GM04504 (cell line): ENCODE measurements at regions not wholly inside any gene's neighbourhood (a gene's known extent, or its start where the extent isn't known, plus 50 kb on each side); places are given as distances from the start of the nearest gene placed in this dataset.
"Not testable (repeated sequence)": the region's sequence is repeated elsewhere in the genome, so short reads cannot be mapped to it uniquely, and the experiment has no call there.

Source experiments
- DNase-seq: peaks from one replicate; pipeline ENCODE4 v3.0.0-alpha.2; 2012; ENCODE audit warnings: low read depth

DNA sequence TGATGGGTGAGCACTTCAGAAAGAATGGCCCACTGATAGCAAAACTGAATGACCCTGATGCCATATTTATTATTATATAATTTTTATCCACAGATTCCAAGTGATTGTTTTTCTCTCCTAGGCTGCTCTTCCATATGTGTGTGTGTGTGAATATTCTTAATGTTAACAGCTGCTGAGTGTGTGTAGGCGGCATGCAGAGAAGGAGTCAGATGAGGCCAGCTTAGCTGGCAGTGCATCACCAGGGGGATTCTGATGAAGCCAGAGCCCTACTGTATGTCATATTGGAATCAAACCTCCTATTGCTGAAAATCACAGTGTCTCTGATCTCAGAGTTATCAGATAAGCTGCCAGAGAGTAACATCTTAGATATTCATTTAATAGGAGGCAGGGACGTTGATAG lies 177.1 kb downstream of the DMAC1 start:
- no peak for DNase-seq

GRCh38 chr9:7615344-7615743 lies 184.2 kb downstream of the DMAC1 start:
- DNase-seq = no peak

DNA sequence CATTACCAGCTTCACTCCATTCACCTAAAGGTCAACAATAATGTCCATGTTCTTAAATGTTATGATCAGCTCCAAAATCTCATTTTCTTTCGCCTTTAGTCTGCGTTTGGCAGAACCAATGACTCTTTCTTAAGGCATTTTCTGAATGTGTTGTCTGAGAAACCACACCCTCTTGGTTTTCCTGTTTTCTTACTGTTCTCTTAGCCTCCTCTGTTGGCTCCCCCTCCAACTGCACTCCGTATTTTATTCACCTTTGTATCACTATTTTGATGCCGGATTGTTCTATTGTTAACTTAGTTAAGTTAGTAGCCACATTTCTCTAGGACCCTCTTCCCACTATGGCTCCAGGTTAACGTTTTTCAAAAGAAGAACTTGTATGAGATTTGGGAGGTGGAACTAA lies 185.6 kb downstream of the DMAC1 start:
- no peak for DNase-seq

- DNase-seq = no peak
Observed at GRCh38 chr9:7608261-7608660, 191.3 kb downstream of the DMAC1 start.

- no peak for DNase-seq
Observed at GRCh38 chr9:7607421-7607820, 192.2 kb downstream of the DMAC1 start.

- DNase-seq = no peak
Observed at GRCh38 chr9:7606591-7606990, 193.0 kb downstream of the DMAC1 start.

DNA sequence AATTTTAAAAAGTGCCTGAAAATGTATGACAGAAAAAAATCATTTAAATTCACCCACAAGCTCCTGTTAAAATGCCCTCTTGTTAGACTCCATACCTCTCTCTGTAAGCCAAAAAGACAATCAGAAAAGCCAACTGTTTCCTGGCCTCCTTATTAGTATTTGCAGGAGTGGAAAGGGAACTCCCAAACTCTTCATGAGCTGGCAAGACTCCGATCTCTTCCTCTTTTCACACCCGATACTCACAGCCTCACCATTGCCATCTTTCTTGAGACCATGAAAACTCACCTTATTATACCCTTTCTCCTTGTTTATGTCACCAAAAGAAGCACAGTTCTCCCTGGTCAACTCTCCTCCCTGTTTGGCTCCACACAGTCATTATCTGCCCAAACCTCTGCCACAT lies 197.8 kb downstream of the DMAC1 start:
- no peak for DNase-seq

GRCh38 chr9:7597716-7598115 lies 201.9 kb downstream of the DMAC1 start:
- no peak for DNase-seq

- no peak for DNase-seq
Observed at GRCh38 chr9:7592321-7593316, 207.0 kb downstream of the DMAC1 start.

DNA sequence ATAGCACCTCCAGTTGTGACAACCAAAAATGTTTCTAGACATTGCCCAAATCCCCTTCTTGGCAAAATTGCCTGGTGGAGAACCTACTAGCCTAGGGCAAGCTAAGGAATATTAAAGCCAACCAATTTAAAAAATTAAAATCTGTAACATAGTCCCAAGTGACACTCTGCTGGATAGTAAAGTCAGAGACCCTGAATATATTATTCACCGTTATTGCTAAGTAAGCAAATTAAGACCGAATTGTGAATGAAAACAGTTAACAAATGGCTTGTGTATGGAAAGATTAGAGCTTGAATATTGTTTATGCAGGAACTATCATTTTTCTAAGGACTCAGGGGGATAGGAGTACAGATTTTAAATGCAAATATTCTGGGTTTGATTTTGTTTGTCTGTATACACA lies 208.1 kb downstream of the DMAC1 start:
- DNase-seq = no peak

DNA sequence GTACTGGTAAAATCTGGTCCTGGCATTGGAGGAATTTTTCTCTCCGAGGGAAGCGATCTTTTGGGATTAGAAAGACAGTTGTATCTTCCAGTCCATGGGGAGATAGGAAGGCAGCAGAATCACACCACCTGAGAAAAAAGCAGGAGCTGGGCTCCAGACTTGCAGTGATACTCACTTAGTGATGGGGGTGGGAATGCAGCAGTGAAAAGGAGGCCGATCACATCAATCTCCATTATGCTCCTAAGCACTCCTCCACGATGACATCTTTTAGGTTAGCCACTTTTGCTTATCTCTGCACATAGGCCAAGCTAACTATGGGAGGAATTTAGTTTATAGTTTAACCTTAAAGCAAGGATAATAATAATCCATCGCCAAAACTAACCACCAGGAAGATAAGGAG lies 219.0 kb downstream of the DMAC1 start:
- no peak for DNase-seq

- DNase-seq = no peak
Observed at GRCh38 chr9:7579351-7579750, 220.2 kb downstream of the DMAC1 start.

DNA sequence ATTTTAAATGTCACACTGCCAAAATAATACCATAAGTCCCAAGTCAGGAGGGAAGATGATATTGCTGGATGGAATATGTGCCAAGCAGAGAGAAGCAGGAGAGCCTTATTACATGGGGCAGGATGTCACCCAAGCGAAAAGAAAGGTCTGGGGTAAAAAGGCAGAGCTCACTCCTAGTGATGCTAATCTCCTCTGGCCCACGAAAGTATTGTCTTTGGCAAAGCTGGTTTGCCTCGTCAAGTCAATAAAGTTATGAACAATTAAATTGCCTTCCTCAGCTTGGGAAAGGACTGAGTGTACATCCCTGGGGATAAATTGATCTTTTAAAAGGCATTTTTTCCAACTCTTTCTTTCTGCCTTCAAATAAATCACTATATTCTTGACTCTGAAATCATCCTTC lies 220.6 kb downstream of the DMAC1 start:
- no peak for DNase-seq

DNA sequence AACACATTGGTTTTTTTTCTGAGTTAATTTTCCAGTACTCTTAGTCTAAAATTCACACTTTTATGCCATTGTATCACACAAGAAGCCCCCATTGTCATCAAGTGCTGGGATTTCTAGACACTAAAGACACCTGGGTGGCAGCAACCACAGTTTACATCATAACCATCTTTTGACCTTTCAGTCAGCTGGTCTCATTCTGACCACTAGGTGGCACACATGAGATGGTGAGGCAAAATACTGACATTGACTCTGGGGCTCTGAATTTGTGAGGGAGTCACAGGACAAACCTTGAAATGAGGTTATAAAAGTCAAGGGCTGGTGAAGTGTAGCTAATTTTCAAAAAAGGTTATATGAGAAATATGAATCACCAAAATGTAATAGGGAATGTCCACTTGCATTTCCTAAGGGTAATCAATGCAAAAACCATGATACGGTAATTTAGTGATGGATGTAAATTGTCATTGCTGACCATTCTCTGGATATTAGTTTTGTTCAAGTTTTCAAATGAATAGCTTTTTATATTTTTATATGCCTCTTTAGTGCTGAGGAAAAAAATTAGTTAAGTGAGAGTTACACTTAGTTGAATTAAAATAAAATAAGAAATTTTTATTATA lies 229.4 kb downstream of the DMAC1 start:
- peak; percentile 4 for DNase-seq

DNA sequence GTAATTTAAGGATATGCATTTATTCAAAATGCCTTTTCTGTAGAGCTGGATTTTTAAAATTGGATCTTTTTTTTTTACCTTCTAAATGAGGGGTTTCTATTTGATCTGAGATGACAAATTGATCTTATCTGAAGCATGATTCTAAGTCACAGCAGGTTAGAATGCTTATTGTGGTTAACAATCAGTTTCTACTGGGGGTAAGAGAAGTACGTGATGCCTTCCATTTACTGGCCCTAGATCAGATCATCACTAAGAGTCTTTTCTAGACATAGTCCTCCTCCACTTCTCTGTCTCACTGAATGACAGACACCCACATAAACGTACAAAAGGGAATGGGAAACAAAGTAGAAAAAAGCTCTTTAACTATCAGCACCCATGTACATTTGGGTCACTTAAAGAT lies 231.9 kb downstream of the DMAC1 start:
- DNase-seq = no peak

- no peak for DNase-seq
Observed at GRCh38 chr9:7561527-7562080, 238.0 kb downstream of the DMAC1 start.

DNA sequence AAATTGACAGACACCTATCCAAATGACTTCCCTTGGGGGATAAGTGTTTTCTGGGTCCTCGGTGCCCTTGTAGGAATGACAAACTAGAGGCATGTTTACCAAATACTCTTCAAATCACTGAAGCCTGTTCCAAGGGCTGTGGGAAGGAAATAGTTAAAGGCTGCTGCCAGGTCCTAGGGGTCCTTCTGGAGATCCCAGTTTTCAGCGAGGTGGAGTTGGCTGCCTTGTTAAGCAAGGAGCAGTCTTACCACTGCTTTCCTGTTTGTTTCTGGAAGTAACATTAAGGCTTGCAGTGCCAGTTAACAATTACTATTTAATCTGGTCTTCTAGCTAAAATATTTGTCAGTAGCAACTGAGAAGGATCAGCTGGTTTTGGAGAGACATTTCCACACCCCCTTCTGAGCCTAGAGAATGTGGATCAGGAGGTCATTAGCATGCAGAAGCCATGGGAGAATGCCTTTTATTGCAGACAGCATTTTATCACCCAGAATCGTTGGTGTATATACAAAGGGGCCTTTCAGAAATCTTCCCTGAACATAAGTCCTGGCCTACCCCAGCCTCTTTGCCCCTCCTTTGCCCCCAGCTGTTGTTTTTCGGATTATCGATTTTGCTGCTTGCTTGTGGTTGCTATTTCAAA lies 238.8 kb downstream of the DMAC1 start:
- no peak for DNase-seq

DNA sequence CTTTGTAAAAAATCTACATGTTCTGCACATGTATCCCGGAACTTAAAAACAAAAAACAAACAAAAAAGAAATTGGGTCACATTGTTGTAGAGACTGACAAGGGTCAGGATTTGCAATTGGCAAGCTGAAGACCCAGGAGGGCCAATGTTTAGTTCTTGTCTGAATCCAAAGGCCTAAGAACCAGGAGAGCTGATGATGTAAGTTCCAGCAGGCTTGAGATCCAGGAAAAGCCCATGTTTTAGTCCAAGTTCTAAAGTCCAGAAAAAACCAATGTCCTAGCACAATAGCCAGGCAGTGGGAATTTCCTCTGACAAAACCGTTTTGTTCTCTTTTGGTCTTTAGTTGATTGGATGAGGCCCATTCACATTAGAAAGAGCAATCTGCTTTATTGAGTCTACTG lies 244.9 kb downstream of the DMAC1 start:
- no peak for DNase-seq

DNA sequence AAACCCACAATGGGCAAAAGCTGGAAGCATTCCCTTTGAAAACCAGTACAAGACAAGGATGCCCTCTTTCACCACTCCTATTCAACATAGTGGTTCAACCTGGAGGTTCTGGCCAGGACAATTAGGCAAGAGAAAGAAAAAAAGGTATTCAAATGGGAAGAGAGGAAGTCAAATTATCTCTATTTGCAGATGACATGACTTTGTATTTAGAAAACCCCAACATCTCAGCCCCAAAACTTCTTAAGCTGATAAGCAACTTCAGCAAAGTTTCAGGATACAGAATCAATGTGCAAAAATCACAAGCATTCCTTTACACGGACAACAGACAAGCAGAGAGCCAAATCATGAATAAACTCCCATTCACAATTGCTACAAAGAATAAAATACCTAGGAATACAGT lies 246.9 kb downstream of the DMAC1 start:
- not testable (repeated sequence) for DNase-seq

GRCh38 chr9:7549249-7549648 lies 250.3 kb downstream of the DMAC1 start:
- DNase-seq = no peak

DNA sequence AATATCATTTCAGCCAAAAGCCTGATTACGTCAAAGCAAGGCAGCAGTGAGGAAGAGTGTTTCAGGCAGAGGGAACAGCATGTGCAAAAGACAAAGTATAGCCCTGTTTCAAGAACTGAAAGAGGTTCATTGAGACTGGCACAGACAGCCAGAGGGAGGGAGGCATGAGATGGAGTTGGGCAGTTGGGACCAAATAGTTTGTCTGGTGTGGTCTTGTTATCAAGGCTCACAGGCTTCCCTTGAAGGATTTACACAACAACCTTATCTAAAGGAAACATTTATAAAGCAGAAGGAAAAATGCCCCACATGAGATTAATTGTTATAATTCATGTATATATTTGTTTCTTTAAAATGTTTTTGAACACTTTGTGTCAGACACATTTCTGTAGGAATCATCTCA lies 253.3 kb downstream of the DMAC1 start:
- DNase-seq = no peak

- no peak for DNase-seq
Observed at GRCh38 chr9:7545371-7546165, 254.0 kb downstream of the DMAC1 start.
